ENCODE measurements at regions not wholly inside any gene's neighbourhood (a gene's known extent, or its start where the extent isn't known, plus 50 kb on each side); places are given as distances from the start of the nearest gene placed in this dataset.

DNA sequence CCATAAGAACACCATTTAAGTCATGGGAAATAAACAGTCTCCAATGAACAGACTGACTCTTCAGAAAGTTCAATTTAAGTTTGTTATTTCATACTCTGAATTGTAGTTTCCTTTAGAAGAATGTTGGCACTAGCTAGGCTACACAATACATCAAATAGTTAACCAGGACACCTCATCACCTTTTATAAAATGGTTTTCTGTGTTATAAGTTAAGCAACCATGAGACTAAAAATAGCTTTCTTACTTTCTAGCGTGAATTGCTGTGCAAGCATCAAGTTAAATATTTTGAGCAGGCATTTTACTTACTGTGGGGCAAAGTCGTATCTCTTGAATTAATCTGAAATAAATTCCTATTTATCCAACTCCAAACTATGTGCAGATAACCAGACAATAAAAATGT, 1092.6 kb upstream of the SLC39A10 start:
- no peak for ATAC-seq (ENCODE audit: insufficient number of reproducible peaks, low FRiP score, low read depth)
- H3K27ac ChIP-seq, result no peak overlapping the region
- TF ChIP-seq, protein P1, sequence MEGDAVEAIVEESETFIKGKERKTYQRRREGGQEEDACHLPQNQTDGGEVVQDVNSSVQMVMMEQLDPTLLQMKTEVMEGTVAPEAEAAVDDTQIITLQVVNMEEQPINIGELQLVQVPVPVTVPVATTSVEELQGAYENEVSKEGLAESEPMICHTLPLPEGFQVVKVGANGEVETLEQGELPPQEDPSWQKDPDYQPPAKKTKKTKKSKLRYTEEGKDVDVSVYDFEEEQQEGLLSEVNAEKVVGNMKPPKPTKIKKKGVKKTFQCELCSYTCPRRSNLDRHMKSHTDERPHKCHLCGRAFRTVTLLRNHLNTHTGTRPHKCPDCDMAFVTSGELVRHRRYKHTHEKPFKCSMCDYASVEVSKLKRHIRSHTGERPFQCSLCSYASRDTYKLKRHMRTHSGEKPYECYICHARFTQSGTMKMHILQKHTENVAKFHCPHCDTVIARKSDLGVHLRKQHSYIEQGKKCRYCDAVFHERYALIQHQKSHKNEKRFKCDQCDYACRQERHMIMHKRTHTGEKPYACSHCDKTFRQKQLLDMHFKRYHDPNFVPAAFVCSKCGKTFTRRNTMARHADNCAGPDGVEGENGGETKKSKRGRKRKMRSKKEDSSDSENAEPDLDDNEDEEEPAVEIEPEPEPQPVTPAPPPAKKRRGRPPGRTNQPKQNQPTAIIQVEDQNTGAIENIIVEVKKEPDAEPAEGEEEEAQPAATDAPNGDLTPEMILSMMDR (IDR thresholded peaks at IDR 0.05), result no peak

GRCh38 chr2:194562329-194562728, 1094.7 kb upstream of the SLC39A10 start:
- Histone ChIP-seq H3K27me3 (replicated peaks; ENCODE audit: insufficient read depth) (no peaks in the 10 kb centered on the region), H3K4me3 (no peak overlapping the region), H3K36me3 (no peaks in the 10 kb centered on the region), H3K27ac (no peak overlapping the region), H3K9me3 (no peaks in the 10 kb centered on the region), H3K4me1 (ENCODE audit: control insufficient read depth in 1 of 2, low read depth in 2 of 2) (no peaks in the 10 kb centered on the region)
- DNase-seq (ENCODE audit: low spot score), result no peak
- TF ChIP-seq, protein P1 (IDR thresholded peaks at IDR 0.05), result no peak
- no peak for ATAC-seq (ENCODE audit: insufficient number of reproducible peaks, low FRiP score, low read depth)

More for the DNA sequence above, 1092.6 kb upstream of the SLC39A10 start:
- H3K27me3 ChIP-seq (replicated peaks; ENCODE audit: insufficient read depth), result no peaks in the 10 kb centered on the region
- DNase-seq (ENCODE audit: low spot score), result no peak
- H3K4me3 ChIP-seq, result no peak overlapping the region
- H3K36me3 ChIP-seq, result no peaks in the 10 kb centered on the region
- no peaks in the 10 kb centered on the region for H3K4me1 ChIP-seq (ENCODE audit: control insufficient read depth in 1 of 2, low read depth in 2 of 2)
- no peaks in the 10 kb centered on the region for H3K9me3 ChIP-seq

DNA sequence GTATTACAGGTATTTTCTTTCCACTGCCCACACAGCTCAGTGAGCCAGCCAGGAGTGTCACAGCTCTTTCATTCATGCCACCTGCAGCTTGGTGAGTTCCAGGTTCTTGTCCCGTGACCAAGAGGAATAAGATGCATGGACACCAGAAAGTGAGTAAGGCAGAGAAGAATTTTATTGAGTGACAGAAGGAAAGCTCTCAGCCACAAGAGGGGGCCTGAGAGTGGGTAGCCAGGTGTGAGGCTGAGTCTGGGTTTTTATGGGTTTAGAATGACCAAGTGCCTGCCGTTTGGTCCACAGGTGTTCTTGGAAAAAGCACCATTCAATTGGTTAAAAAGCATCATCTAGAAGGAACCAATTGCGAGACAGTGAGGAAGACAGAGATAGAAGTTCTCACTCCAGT, 1097.1 kb upstream of the SLC39A10 start:
- no peaks in the 10 kb centered on the region for H3K27me3 ChIP-seq (replicated peaks; ENCODE audit: insufficient read depth)
- H3K36me3 ChIP-seq, result no peaks in the 10 kb centered on the region
- no peaks in the 10 kb centered on the region for H3K4me1 ChIP-seq (ENCODE audit: control insufficient read depth in 1 of 2, low read depth in 2 of 2)
- ATAC-seq (ENCODE audit: insufficient number of reproducible peaks, low FRiP score, low read depth) (no peak), DNase-seq (ENCODE audit: low spot score) (no peak)
- H3K27ac ChIP-seq, result no peak overlapping the region
- no peaks in the 10 kb centered on the region for H3K9me3 ChIP-seq
- TF ChIP-seq, protein P1 (IDR thresholded peaks at IDR 0.05), result no peak
- no peak overlapping the region for H3K4me3 ChIP-seq

- H3K36me3 ChIP-seq, result no peaks in the 10 kb centered on the region
- no peaks in the 10 kb centered on the region for H3K4me1 ChIP-seq (ENCODE audit: control insufficient read depth in 1 of 2, low read depth in 2 of 2)
- TF ChIP-seq, protein P1 (IDR thresholded peaks at IDR 0.05), result no peak
- no peak overlapping the region for H3K27ac ChIP-seq
- ATAC-seq (ENCODE audit: insufficient number of reproducible peaks, low FRiP score, low read depth) (no peak), DNase-seq (ENCODE audit: low spot score) (no peak)
- H3K4me3 ChIP-seq, result no peak overlapping the region
- no peaks in the 10 kb centered on the region for H3K27me3 ChIP-seq (replicated peaks; ENCODE audit: insufficient read depth)
- H3K9me3 ChIP-seq, result no peaks in the 10 kb centered on the region
Observed at GRCh38 chr2:194559523-194559922, 1097.5 kb upstream of the SLC39A10 start.

DNA sequence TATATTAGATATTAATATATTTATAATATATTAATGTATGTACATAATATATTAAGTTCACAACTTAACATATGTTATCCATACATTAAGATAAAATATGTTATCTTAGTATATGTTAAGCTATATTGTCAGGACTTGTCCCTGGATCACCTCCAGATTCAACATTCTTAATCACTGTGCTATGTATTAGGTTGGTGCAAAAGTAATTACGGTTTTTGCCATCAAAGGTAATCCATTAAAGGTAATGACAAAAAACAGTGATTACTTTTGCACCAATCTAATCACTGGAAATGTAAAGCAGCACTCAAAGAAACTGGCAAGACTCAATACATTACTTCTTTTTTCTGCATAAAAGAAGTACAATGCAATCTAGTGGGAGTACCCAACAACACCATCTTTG, 1099.0 kb upstream of the SLC39A10 start:
- TF ChIP-seq, protein P1 (IDR thresholded peaks at IDR 0.05), result no peak
- Histone ChIP-seq H3K27ac (no peak overlapping the region), H3K4me1 (ENCODE audit: control insufficient read depth in 1 of 2, low read depth in 2 of 2) (no peaks in the 10 kb centered on the region), H3K9me3 (no peaks in the 10 kb centered on the region), H3K27me3 (replicated peaks; ENCODE audit: insufficient read depth) (no peaks in the 10 kb centered on the region), H3K36me3 (no peaks in the 10 kb centered on the region), H3K4me3 (no peak overlapping the region)
- no peak for ATAC-seq (ENCODE audit: insufficient number of reproducible peaks, low FRiP score, low read depth)
- DNase-seq (ENCODE audit: low spot score), result no peak

All from thoracic aorta (tissue), 2 donors.